HG02884 (cell line): ENCODE measurements at regions not wholly inside any gene's neighbourhood (a gene's known extent, or its start where the extent isn't known, plus 50 kb on each side); places are given as distances from the start of the nearest gene placed in this dataset.
"Not testable (repeated sequence)": the region's sequence is repeated elsewhere in the genome, so short reads cannot be mapped to it uniquely, and the experiment has no call there.

Source experiments
- ATAC-seq: cut with Tn5 transposase; IDR thresholded peaks from one replicate; pipeline ENCODE4 v1.9.1; 2021; ENCODE audit warnings: mild to moderate bottlenecking, moderate library complexity; ENCODE audit not compliant: unreplicated experiment

DNA sequence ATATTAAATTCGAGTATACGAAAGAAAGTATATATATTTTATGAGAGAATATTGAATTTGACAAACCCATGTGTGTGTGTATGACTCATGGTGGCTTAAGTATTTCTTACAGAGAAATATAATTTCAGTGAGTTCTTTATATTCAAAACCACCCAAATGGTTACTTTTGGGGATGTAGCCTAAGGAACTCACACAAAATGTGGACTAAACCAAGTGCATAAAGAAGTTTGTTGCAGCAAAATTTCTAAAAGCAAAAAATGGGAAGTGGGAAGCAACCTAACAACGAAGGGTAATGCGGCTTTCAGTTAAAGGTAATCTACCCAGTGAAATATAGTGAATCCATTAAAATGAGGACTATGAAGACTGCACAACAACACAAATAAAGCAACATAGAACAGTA lies 277.1 kb downstream of the EDEM1 start:
- ATAC-seq, result no peak

DNA sequence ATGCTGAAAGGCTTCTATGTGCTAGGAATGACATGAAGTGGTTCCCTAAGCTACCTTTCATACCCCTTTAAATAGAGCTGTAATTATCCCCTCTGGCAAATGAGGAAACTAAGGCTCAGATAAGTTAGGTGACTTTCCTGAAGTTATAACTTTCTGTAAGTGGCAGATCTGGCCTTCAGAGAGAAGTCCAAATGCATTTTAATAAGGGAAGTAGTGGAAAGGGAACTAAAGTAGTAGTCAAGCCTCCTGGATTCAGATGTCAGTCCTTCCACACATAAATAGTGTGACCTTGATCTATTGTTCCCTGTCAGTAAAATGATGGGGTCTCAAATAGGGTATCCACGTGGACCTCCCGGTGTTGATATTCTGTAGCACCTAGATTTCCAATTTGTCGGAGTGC lies 277.7 kb downstream of the EDEM1 start:
- ATAC-seq, result no peak

DNA sequence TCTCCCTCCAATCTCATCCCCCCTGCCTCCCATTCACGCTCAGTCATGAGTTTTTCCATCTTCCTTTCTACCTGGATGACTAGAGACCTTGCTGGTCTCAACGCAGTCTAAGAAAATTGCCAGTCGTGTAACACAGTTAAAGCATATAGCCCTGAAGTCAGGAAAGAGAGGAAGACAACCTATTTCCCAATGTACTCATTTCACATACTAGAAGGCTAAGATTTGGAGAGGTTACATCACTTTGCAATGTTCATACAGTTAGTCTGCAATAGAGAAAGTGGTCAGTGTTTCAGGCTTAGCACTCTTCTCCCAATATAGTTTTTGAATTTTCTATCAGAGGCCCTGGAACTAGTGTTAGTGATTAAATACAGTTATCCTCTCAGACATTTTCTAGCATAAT lies 278.6 kb downstream of the EDEM1 start:
- ATAC-seq, result no peak

DNA sequence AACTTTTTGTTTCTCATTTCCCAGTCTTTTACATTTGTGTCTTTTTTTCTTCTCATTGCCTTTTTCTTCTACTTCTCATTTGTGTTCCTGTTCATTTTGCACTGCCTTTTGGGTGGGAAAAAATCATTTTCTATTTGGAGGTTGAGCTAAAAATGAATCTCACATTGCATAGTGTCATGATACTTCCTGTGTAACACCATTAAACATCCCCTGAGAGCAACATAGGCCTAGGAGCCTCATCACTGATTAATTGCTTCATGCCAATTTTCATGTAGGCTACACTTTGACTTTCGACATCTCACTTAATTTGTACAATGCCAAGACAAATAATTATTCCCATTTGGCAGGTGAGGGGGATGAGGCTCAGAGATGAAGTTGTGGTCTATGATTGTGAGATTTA lies 279.2 kb downstream of the EDEM1 start:
- ATAC-seq, result no peak

DNA sequence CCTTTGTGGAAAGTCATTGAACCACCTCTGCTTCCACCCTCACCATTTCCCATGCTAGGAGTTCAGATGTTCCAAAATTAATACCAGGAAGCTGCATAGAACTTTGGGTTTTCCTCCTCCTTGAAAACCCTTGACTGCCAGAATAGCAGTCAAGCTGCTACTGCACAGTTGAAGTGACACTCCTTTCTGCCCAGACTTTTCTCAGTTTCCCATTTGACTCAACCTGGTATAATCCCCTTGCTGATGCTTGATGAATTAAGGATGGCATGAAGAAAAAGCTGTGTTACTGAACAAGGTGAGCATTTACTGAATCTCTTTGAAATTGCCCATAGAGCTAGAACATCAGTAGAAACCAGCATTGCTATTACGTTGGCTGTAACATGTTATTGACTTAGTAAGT lies 286.0 kb downstream of the EDEM1 start:
- no peak for ATAC-seq

DNA sequence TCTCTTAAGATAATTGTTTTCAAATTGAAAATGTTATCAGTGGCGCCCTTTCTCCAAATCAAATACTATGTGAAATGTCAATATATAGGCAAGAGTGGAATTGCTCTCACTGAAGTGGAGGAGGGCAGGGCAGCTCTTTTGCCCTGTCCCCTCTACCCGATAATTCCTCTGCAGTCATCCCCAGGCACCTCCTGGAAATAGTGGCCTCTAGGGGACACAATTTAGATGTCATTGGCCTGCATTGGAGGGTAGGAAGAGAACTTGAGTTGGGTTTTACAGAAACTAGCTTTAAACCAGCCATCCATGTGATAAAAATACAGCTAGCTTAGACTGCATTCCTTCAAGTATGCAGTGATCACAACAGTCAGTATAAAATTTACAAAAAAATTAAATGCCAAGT lies 288.9 kb downstream of the EDEM1 start:
- ATAC-seq, result no peak

DNA sequence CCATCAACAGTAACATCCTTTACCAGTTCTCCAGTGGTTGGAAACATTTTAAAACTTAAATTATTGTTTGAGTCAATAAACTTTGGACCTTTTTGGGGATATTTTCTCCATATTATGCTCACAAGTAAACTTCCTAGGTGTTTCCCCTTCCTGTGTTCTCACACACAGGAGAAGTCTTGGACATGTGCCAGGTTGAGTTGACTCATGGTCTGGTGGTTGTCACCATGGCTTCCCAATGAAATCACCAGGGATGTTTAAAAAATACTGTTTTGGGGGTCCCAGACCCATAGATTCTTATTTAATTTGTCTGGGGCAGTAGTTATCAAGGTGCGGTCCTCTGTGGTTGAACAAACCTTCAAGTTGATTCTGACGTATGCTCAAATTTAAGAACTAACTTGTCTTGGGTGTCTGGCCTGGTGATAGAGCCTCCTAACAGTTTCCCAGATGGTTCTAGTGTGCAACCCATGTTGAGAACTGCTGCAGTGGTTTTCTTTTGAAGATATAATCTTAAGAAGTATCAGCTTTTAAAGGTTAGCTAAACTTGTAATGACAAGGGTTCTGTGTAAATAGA lies 291.8 kb downstream of the EDEM1 start:
- ATAC-seq, result peak; percentile 65

DNA sequence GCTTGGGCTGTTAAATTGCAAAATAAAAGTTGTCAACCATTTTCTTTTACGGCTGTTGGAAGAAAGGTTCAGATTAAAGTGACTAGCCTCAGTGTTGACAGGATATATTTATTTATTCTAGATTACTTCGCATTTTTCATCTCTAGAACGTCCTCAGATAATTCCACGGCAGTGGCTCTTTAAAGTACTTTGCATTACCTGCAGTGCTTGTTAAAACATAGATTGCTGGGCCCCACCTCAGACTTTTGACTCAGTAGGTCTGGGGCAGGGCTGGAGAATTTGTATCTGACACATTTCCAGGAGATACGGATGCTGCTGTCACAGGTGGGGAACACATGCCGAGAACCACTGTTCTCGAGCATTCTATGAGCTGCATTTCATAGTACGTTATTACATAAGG lies 292.7 kb downstream of the EDEM1 start:
- ATAC-seq, result no peak

DNA sequence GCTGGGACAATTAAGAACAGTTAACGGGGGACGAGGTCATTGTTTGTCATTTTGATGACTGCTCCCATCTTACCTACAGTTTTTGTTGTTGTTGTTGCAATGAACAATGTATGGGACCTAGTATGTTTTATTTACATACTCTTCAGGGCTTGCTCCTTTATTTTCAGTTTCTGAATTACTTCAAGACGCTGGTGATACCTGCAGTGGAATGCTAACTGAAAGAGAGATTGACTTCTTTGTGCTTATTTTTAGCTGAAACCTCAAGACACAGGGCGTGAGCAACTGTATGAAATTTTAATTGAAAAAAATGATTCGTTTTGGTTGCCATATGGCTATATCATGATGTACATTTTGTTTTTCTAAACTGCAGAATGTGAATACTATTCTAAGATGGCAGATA lies 297.9 kb downstream of the EDEM1 start:
- ATAC-seq, result peak; percentile 56

DNA sequence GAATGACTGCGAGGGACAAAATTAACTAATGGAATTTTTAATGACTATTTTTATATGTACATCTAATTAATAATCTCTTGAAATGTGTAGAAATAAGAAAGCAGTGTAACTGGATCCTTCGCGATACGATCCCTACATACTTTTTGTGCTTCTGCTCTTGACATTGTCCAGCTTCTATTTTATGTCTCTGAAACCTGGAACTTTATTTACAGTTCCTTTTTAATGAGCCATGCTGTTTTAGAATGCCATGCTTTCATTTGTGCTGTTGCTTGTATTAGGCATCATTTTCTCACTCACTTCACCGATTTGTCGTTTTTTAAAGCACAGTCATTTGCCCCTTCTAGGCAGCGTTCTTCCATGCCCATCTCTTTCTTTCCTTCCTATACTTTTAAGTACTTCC lies 301.3 kb downstream of the EDEM1 start:
- ATAC-seq, result no peak

DNA sequence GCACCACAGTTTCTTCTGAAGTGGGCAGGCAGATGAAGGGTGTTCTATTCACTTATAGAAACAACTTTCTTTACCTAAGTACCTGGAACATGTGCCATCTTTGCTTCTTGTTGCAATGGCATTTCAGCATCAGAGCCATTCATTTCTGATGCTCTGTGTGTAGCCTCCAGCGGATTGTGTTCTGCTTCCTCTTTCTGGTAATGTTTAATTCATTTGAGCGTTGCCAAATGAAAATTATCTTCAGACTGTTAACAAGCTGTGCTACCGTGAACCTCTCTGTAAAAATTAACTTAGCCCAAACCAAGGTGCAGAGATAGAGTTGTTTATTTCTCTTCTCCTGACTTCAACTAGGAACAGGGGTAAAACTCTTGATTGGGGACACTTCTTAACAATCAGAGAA lies 302.0 kb downstream of the EDEM1 start:
- ATAC-seq, result no peak

DNA sequence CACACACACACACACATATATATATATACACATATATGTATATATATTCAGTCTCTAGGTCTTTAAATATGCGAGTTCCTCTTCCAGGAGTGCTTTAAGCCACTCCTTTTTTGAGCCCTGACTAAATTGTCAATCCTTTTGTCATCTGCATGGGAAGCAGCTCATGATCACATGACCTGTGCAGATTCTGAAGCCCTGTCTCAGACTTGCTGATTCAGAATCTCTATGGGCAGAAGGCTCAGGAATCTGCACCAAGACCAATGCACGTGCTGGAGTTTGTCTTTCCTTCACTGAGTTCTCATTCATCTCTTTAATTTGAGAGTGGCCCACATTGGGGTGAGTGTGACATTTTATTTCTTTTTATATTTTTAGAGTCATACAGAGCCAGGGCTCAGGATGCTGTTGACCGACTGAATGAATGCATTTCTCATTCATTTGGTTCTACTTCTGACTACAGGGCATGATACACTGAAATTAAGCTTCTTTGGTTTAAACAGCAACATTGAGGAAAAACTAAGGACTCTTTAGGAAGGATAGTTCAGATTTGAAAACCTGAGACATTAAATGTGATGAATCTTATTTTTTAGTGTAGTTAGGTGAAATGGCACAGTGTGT lies 307.5 kb downstream of the EDEM1 start:
- ATAC-seq, result no peak

DNA sequence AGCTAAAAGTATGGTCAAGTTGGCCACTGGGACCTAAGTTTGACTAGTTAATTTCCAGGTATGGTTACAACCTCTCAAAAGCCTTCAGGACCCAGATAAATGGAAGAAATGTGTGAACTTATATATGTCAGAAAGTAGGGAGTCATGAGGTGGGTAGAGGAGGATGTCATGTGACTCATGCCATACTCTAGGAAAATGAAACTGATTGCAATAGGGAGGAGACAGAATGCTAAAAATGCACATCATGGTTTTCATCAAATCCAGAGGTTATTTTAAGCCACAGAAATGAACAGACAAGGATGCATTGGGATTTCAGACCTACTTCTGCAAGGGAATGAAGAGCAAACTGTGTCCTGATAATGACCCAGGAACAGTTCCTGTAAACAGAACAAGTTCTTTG lies 310.0 kb downstream of the EDEM1 start:
- ATAC-seq, result no peak

DNA sequence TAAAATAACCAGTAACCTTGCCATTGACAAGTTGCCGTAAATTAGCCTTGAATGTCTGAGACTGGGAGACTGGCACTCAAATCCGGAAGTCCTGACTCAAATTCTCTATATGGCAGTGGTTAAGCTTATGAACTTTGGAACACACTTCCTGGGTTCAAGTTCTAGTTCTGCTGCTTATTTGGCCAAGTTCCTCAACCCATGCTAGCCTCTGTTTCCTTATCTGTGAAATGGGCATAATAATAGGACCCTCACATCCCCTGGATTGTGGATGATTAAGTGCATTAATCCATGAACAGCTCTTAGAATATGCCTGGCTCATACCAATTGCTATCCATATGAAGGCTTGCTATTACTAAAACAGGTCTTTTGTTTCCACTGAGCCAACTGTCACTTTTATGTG lies 311.5 kb downstream of the EDEM1 start:
- peak; percentile 37 for ATAC-seq

DNA sequence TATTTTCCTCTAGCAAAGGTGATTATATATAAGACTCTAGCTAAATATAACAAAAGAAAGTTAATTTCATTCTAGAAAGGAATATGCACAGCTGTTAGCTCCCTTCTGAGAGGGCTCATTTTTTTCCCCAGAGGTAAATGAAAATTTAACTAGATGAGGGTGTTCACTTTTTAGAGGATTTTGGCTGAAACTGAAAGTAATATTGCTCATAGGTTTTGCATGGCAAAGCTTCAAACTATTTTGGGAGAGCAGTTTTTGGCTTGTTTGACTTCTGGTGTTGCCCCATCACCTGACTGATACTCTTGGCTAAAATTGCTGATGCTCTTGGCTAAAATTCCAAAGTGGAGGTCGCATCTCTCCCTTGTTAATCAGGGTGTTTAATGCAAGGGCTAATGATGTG lies 311.9 kb downstream of the EDEM1 start:
- ATAC-seq, result peak; percentile 87

DNA sequence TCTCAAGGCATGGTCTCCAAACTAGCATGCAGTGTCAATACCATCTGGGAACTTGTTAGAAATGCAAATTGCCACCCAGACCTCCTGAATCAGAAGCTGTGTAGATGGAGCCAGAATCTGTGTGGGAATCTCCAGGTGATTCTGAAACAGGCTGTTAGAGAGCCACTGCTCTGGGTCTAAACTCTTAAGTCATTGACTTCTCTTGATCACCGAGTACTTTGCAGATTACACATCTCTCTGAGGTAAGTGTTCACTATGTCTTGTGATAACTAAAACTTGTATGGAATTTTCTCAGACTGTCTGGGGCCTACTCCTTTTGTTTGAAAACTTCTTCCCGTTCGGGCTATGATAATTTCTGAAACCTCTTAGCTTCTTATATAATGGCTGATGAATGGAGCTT lies 315.6 kb downstream of the EDEM1 start:
- no peak for ATAC-seq

DNA sequence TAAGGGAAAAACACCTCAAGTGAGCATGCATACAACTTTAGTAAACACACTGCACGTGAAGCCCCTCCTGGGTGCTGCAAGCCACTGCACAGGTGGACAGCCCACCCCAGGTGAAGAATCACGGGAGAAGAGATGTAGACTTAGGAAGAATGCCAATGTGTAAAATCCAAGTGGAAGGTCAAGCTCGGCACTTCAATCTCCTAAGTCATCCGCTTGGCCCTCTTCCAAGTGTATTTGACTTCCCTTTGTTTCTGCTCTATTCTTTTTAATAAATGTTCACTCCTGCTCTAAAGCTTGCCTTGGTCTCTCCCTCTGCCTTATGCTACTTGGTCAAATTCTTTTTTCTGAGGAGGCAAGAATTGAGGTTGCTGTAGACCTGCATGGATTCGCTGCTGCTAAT lies 316.6 kb downstream of the EDEM1 start:
- ATAC-seq, result no peak

DNA sequence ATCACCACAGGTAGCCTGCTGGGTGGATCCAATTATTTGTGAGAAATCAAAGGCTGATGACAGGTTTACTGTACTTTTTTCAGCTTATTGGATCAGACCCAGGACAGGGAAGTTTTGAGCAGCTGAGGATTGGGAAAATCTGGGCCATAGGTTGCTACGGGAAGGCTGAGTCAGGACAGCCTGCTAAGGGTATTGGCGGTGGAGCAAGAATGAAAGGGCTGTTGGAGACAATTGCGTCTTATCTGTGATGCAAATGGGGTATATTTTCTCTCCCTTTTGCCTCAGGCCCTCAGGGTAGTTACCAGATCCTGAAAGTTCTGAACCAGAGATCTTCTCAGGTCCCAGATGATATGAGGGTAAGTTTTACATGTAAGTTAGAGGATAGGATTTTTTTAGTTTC lies 317.7 kb downstream of the EDEM1 start:
- no peak for ATAC-seq

DNA sequence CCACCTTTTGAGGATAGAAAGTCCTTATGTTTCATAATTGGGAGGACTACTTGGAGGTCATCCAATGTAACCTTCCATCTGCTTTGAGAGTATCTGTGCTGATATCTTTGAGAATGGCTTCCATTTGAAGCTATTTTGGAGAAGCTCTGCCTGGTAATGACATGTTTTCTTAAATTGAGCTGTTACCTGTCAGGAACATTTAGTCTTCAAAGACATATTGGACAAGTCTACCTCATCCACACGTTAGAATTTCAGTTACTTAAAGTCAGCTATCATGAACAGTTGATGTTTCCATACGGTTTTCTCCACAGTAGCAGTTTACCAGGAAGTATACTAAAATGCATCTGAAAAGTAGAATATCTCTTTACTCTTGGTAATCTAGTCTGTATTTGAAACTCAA lies 318.5 kb downstream of the EDEM1 start:
- no peak for ATAC-seq

DNA sequence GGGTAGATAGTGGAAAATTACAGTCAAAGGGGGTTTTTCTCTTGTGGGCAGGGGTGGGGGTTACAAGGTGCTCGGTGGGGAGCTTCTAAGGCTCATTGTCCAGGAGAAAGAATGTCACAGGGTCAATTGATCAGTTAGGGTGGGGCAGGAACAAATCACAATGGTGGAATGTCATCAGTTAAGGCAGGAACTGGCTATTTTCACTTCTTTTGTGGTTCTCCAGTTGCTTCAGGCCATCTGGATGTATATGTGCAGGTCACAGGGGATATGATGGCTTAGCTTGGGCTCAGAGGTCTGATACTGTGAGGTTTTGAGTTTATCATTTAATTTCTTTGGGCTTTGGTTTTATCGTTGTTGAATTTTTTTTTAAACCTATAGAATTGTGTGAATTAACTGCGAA lies 321.4 kb downstream of the EDEM1 start:
- ATAC-seq, result not testable (repeated sequence)

DNA sequence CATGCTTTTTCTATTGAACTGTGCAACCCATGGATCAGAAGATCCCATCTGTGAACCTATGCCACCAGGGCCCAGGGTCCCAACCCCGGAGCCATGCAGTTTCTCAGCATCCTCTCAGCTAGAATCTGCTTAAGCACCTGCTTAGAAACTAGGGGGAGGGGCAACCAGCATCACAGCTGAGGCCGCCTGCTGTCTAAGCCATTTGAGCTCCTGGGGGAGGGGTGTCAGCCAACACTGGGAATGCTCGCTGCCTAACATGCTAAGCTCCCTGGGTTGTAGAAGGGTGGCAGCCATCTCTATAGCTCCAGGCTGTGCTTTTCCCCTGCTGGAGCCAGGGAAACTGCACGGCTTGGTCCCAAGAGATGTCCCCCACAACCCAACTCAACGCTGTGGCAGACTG lies 322.8 kb downstream of the EDEM1 start:
- ATAC-seq, result no peak

DNA sequence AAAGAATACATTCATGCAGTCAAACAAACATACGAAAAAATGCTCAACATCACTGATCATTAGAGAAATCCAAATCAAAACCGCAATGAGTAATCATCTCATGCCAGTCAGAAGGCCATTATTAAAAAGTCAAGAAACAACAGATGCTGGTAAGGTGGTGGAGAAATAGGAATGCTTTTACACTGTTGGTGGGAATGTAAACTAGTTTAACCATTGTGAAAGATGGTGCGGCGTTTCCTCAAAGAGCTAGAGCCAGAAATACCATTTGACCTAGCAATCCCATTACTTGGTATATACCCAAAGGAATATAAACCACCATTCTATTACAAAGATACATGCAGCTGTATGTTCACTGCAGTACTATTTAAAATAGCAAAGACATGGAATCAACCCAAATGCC lies 330.4 kb downstream of the EDEM1 start:
- no peak for ATAC-seq

DNA sequence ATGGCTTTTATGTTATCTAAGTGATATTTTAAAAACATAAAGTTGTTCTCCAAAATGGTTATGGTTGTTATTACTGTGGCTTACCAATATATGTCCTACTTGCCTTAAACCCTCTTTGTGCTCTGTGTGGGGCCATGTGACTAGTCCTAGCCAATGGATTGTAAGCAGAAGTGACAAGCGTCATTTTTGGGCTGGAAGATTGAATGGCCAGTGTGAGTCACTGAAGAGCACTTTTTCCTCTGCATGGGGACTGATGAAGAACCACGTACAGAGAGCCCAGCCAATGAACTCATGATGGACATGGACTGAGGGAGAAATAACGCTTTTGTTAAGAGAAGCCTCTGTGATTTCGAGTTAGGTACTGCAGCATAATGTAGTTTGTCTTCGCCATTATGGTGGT lies 332.7 kb downstream of the EDEM1 start:
- ATAC-seq, result no peak
